SK-N-SH (cell line): ENCODE measurements at regions not wholly inside any gene's neighbourhood (a gene's known extent, or its start where the extent isn't known, plus 50 kb on each side); places are given as distances from the start of the nearest gene placed in this dataset.

Experiments used
- CTCF ChIA-PET: fragments of 300-600, 350-600 bp; formaldehyde crosslinking; extraction: SDS; loops from one replicate; lab custom pipeline; 2021; lab: Yijun Ruan, JAX
- POLR2A ChIA-PET: fragments of 350-600 bp; sonication (Branson Sonifier 250); formaldehyde crosslinking; extraction: SDS; loops from one replicate; lab custom pipeline; 2020; ENCODE audit warnings: antibody characterized with exemption, inconsistent platforms; lab: Yijun Ruan, JAX
- DNase-seq: peaks from one replicate; pipeline ENCODE4 v3.0.0; 2012
- H2AFZ ChIP-seq: fragments of 200-600 bp; sonication (generic); 2 replicates; pipeline ENCODE4 v1.8.1; 2016; ENCODE audit warnings: antibody characterized with exemption, mild to moderate bottlenecking, low read depth
- H3F3A ChIP-seq: fragments of 200-600 bp; sonication (generic); replicated peaks from 2 replicates; pipeline ENCODE3; 2016; ENCODE audit warnings: antibody characterized with exemption, mild to moderate bottlenecking; ENCODE audit not compliant: insufficient read depth
- H3K27ac ChIP-seq, 2 experiments: fragments of 200-500 bp in 1 of 2; fragments of 200-600 bp in 1 of 2; sonication (Bioruptor generic) in 1 of 2; sonication (generic), shearing (Covaris generic) in 1 of 2; 2 replicates each; pipeline versions ENCODE4 v1.5.1 to v1.6.1; 2014 to 2016; ENCODE audit warnings: low read depth in 2 of 2, inconsistent platforms in 1 of 2, low read length in 1 of 2, mild to moderate bottlenecking in 1 of 2, mixed read lengths in 1 of 2
- H3K27me3 ChIP-seq: fragments of 200-600 bp; sonication (generic), shearing (Covaris generic); 2 replicates; pipeline ENCODE4 v1.6.1; 2016; ENCODE audit warnings: mixed run types; ENCODE audit not compliant: insufficient read depth
- H3K36me3 ChIP-seq, 2 experiments: fragments of 200-500 bp in 1 of 2; fragments of 200-600 bp in 1 of 2; sonication (Bioruptor generic) in 1 of 2; sonication (generic) in 1 of 2; replicated peaks in 1 of 2; 2 replicates each; pipeline versions ENCODE3 to v1.5.1; 2014 to 2016; ENCODE audit warnings: low read length in 1 of 2, mild to moderate bottlenecking in 1 of 2; ENCODE audit not compliant: insufficient read depth in 2 of 2, control insufficient read depth in 1 of 2
- H3K4me1 ChIP-seq, 2 experiments: fragments of 200-500 bp in 1 of 2; fragments of 200-600 bp in 1 of 2; sonication (Bioruptor generic) in 1 of 2; sonication (generic), shearing (Covaris generic) in 1 of 2; 2 replicates each; pipeline versions ENCODE4 v1.5.1 to v1.6.1; 2014 to 2016; ENCODE audit warnings: low read depth in 1 of 2, low read length in 1 of 2, mixed run types in 1 of 2; ENCODE audit not compliant: insufficient read depth in 2 of 2, control insufficient read depth in 1 of 2
- H3K4me2 ChIP-seq: fragments of 200-600 bp; sonication (generic), shearing (Covaris generic); 2 replicates; pipeline ENCODE4 v1.6.1; 2017; ENCODE audit warnings: mixed run types
- H3K4me3 ChIP-seq, 2 experiments: fragments of 200-500 bp in 1 of 2; fragments of 200-600 bp in 1 of 2; sonication (Bioruptor generic) in 1 of 2; sonication (generic), shearing (Covaris generic) in 1 of 2; 2 replicates each; pipeline versions ENCODE4 v1.5.1 to v1.8.1; 2014 to 2016; ENCODE audit warnings: low read depth in 2 of 2, inconsistent platforms in 1 of 2, low read length in 1 of 2, mild to moderate bottlenecking in 1 of 2, mixed read lengths in 1 of 2, moderate library complexity in 1 of 2
- H3K79me2 ChIP-seq: fragments of 200-600 bp; sonication (generic); 2 replicates; pipeline ENCODE4 v1.8.1; 2017; ENCODE audit warnings: mild to moderate bottlenecking; ENCODE audit not compliant: insufficient read depth
- H3K9ac ChIP-seq: fragments of 200-600 bp; sonication (generic); 2 replicates; pipeline ENCODE4 v1.6.1; 2017; ENCODE audit warnings: mixed run types
- H3K9me2 ChIP-seq: fragments of 200-600 bp; sonication (generic); 2 replicates; pipeline ENCODE4 v1.6.1; 2017; ENCODE audit warnings: mixed run types
- H3K9me3 ChIP-seq: fragments of 200-600 bp; sonication (generic); 2 replicates; pipeline ENCODE4 v1.6.1; 2017; ENCODE audit warnings: mixed run types, mild to moderate bottlenecking, moderate library complexity
- H4K20me1 ChIP-seq: fragments of 200-600 bp; sonication (generic); 2 replicates; pipeline ENCODE4 v1.6.1; 2017; ENCODE audit warnings: mild to moderate bottlenecking, mixed run types; ENCODE audit not compliant: insufficient read depth
- CHD2 ChIP-seq: fragments of 150-350 bp; IDR thresholded peaks from 2 replicates; pipeline ENCODE4 v1.6.1; 2018; ENCODE audit warnings: low read length; ENCODE audit not compliant: partially characterized antibody
- ELF1 ChIP-seq: IDR thresholded peaks from 2 replicates; pipeline ENCODE4 v1.4.0; 2012
- FOXJ3 ChIP-seq: sonication (generic); formaldehyde crosslinking; IDR thresholded peaks from 2 replicates; pipeline ENCODE4 v1.5.1; 2020; ENCODE audit warnings: mild to moderate bottlenecking, missing genetic modification reagents
- FOXM1 ChIP-seq: IDR thresholded peaks from 2 replicates; pipeline ENCODE4 v1.4.0; 2012; ENCODE audit warnings: low read depth, mild to moderate bottlenecking
- JUND ChIP-seq: IDR thresholded peaks from 2 replicates; pipeline ENCODE4 v1.4.0; 2012
- MXI1 ChIP-seq: IDR thresholded peaks from 2 replicates; pipeline ENCODE4 v1.6.1; 2012; ENCODE audit warnings: mild to moderate bottlenecking, low read depth, low read length, improper control_type of control experiment
- NRF1 ChIP-seq: IDR thresholded peaks from 2 replicates; pipeline ENCODE4 v1.6.1; 2012; ENCODE audit warnings: low read depth, mild to moderate bottlenecking, low read length
- RCOR1 ChIP-seq: fragments of 150-350 bp; IDR thresholded peaks from 2 replicates; pipeline ENCODE4 v1.6.1; 2017; ENCODE audit warnings: antibody characterized with exemption, low read length
- REST ChIP-seq: IDR thresholded peaks from 2 replicates; pipeline ENCODE4 v1.6.1; 2012; ENCODE audit warnings: mild to moderate bottlenecking, low read depth, low read length, moderate library complexity
- RXRA ChIP-seq: IDR thresholded peaks from 2 replicates; pipeline ENCODE4 v1.4.0; 2012; ENCODE audit warnings: low read depth, mild to moderate bottlenecking, borderline replicate concordance
- TCF12 ChIP-seq: IDR thresholded peaks from 2 replicates; pipeline ENCODE4 v1.4.0; 2012
- TEAD4 ChIP-seq: IDR thresholded peaks from 2 replicates; pipeline ENCODE4 v1.4.0; 2012; ENCODE audit warnings: mild to moderate bottlenecking, borderline replicate concordance; ENCODE audit not compliant: insufficient read depth
- WGBS: methylation state at CpG from one replicate; pipeline ENCODE4 v1.1.6; 2017; ENCODE audit warnings: low lambda C conversion rate; 5-methylcytosine and 5-hydroxymethylcytosine counted together
- TF ChIP-seq, protein P1 (sequence below): IDR thresholded peaks from 2 replicates; pipeline ENCODE4 v1.4.0; 2012; ENCODE audit warnings: low read depth, borderline replicate concordance
- TF ChIP-seq, protein P2 (sequence below): fragments of 150-350 bp; IDR thresholded peaks from 2 replicates; pipeline ENCODE4 v1.6.1; 2016; ENCODE audit warnings: mild to moderate bottlenecking, low read depth, low read length
- TF ChIP-seq, protein P3 (sequence below): fragments of 150-350 bp; IDR thresholded peaks from 2 replicates; pipeline ENCODE4 v1.6.1; 2017; ENCODE audit warnings: antibody characterized with exemption, low read length, low read depth, borderline replicate concordance

DNA sequence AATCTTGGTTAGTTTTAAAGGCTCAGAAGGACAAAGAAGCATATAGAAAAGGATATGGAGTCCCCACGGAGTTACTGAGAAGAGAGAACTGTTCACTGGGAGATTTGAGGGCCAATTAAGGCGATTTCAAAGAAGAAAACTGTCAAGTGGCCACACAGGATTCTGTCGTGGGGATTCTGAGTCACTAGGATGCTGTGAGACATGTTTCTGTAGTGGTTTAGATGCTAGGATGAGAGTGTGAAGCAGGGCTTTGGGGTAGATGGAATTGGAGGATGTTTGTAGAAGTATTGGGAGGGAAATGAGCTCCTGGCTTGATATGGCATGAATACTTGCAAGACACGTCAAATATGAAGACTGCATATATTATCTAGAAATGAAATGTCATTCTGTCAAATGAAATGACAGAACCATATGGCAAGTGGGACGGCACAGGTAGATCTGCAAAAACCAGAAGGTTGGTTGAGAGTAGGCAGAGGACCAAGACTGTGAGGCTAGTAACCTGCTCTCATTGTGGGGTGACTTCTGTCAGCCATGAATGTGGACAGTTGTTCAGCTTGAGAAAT, 136.3 kb upstream of the SPRY4 start:
- Histone ChIP-seq H3K9ac (no peak overlapping the region), H3K79me2 (no peaks in the 10 kb centered on the region), H3F3A (no peaks in the 10 kb centered on the region), H3K27me3 (no peaks in the 10 kb centered on the region), H3K4me2 (no peak overlapping the region), H4K20me1 (no peaks in the 10 kb centered on the region), H3K4me1 (peaks cover 0 to 3% of the 10 kb centered on the region in 2 experiments; a peak in 2 of 4 replicates), H2AFZ (no peak overlapping the region), H3K4me3 (no peak overlapping the region), H3K9me3 (no peaks in the 10 kb centered on the region), H3K27ac (no peak overlapping the region), H3K36me3 (no peaks in the 10 kb centered on the region), H3K9me2 (no peaks in the 10 kb centered on the region)
- WGBS = 80% methylated on average over 5 of the region's 5 CpGs
- no peak for DNase-seq
- ChIA-PET POLR2A (no interaction called here), CTCF (no interaction called here)
- TF ChIP-seq MXI1 (no peak), JUND (no peak), RCOR1 (no peak), TEAD4 (no peak), ELF1 (no peak), RXRA (no peak), FOXJ3 (CRISPR knock-in tag) (no peak), CHD2 (no peak), NRF1 (no peak), FOXM1 (no peak), REST (no peak), TCF12 (no peak)
- TF ChIP-seq, protein P1, sequence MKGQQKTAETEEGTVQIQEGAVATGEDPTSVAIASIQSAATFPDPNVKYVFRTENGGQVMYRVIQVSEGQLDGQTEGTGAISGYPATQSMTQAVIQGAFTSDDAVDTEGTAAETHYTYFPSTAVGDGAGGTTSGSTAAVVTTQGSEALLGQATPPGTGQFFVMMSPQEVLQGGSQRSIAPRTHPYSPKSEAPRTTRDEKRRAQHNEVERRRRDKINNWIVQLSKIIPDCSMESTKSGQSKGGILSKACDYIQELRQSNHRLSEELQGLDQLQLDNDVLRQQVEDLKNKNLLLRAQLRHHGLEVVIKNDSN = no peak
- TF ChIP-seq, protein P2, sequence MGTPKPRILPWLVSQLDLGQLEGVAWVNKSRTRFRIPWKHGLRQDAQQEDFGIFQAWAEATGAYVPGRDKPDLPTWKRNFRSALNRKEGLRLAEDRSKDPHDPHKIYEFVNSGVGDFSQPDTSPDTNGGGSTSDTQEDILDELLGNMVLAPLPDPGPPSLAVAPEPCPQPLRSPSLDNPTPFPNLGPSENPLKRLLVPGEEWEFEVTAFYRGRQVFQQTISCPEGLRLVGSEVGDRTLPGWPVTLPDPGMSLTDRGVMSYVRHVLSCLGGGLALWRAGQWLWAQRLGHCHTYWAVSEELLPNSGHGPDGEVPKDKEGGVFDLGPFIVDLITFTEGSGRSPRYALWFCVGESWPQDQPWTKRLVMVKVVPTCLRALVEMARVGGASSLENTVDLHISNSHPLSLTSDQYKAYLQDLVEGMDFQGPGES = no peak
- TF ChIP-seq, protein P3, sequence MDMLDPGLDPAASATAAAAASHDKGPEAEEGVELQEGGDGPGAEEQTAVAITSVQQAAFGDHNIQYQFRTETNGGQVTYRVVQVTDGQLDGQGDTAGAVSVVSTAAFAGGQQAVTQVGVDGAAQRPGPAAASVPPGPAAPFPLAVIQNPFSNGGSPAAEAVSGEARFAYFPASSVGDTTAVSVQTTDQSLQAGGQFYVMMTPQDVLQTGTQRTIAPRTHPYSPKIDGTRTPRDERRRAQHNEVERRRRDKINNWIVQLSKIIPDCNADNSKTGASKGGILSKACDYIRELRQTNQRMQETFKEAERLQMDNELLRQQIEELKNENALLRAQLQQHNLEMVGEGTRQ = no peak
